NCI-H774 (cell line): ENCODE measurements at regions not wholly inside any gene's neighbourhood (a gene's known extent, or its start where the extent isn't known, plus 50 kb on each side); places are given as distances from the start of the nearest gene placed in this dataset.

Source experiments
- DNase-seq: peaks from one replicate; lab custom pipeline; 2025; lab: John Stamatoyannopoulos, UW

GRCh38 chr7:112594397-112594796 lies 113.6 kb downstream of the LSMEM1 start:
- DNase-seq, result no peak

DNA sequence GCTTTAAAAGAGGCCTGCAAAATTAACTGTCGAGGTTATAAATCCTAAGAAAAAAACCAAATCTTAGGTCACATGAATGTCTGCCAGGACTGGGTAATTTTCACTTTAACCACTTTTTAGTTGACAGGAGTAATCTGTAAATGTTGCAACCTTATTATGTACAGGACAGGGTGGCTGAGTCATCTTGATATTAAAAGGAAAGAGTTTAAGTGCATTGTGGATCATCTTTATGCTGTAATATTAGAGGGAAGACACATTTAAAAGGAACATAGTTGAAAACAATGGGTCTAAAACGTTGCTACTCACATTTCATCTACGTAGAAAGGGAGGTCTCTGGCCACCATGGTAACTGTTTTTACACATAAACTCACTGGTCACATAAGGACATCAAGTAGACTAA lies 115.5 kb downstream of the LSMEM1 start:
- no peak for DNase-seq

DNA sequence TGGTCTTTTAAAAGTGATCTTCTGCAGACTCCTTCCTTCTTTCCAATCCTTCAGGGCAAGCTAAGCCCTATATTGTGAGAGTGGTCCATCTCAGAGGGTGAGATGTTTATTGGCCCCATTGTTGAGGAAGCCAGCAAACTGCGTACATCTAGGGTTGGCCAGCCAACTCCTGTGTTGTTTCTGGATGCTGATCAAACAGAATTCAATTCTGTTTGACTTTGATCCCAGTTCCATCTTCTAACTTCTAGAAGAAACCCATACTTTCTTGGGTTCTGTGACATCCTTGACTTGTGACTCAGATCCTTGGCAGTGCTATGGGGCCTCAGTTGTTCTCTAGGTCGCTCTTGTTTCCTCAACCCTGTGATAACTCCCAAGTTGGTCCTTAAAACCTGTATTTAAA lies 116.2 kb downstream of the LSMEM1 start:
- DNase-seq, result no peak

- DNase-seq, result no peak
These were observed 122.9 kb downstream of the LSMEM1 start for GRCh38 chr7:112603673-112604072.

DNA sequence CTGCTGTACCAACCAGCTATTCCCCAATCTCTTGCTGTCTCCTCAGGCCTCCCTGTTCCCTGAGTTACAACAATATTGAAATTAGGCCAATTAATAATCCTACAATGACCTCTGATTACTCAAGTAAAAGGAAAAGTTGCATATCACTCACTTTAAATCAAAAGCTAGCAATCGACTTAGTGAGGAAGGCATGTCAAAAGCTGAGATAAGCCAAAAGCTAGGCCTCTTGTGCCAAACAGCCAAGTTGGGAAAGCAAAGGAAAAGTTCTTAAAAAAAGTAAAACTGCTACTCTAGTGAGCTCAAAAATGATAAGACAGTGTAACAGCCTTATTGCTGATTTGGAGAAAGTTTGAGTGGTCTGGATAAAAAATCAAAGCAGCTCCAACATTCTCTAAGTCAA lies 129.8 kb downstream of the LSMEM1 start:
- no peak for DNase-seq

DNA sequence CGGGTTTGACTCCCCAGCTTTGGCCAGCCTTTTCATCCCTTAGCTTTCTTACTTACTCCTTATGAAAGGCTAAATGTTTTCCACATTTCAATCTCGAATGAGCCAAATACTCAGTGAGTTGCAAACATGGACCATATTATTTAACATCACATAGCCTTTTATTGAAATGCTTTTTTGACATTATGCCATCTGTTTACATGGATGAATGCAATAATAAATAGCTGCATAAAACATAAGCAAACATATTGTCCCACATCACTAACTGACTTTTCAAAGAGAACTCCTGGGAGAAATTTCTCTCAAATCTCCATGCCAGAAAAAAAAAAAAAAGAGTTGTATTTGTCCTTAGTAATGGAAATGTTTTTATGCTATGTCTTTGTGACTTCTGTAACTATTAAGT lies 134.9 kb downstream of the LSMEM1 start:
- no peak for DNase-seq

GRCh38 chr7:112616295-112616694 lies 135.5 kb downstream of the LSMEM1 start:
- no peak for DNase-seq

DNA sequence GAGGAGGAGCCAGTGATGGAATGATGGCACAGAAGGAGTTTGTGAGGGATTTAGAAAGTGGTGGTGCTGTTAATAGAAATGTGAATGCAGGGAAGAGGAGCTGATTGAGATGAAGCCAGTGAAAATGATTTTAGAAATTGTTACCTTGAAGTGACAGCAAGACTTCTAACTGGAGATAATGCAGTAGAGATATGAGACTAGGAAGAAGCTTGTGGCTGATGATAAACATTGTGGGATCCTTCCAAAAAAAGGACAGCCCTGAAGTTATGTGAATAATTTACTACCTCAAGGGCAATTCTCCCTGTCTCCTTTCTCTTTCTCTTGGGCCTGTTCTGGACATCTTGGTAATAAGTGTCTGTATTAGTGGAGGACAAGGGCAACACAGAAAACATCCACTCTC lies 138.6 kb downstream of the LSMEM1 start:
- DNase-seq, result no peak

- DNase-seq, result no peak
These were observed 141.4 kb downstream of the LSMEM1 start for GRCh38 chr7:112622159-112622715.

DNA sequence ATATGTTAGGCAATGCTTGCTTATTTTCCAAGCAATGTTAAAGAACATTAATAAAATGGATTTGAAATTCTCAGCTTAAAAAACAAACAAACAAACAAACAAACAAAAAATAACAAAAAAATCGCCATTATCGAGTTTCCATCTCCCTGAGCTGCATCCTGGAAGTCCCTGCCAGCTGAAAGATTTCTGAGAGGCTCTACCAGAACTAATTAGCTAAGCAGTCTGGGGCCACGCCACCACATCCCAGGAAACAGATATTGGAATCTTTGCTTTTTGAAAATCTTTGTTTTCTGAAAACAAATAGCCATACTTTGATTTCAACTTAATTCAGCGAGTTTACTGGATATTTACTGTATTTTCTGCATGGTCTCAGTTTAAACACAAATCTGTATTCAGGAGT lies 143.6 kb downstream of the LSMEM1 start:
- DNase-seq, result no peak

- DNase-seq, result no peak
These were observed 149.8 kb downstream of the LSMEM1 start for GRCh38 chr7:112630565-112630964.

DNA sequence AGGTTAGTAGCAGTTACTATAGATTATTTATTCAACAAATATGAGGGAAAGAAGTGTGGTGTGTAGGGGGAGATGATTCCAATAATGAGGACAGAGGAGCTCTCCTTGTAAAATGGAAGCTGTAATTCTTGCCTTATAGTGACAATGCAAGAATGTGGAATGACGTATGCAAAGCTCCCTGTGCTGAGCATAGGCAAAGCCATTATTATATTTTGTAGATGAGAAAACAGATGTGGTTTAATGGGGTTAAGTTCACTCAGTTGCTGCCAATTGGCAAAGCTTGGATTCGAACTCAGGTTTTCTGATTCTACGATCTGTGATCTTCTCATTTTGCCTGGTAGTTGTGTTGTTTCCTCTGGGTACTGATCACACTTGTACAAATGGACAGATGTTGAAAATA lies 153.3 kb downstream of the LSMEM1 start:
- no peak for DNase-seq

GRCh38 chr7:112635742-112636141 lies 154.5 kb downstream of the TMEM168 start:
- DNase-seq, result no peak

DNA sequence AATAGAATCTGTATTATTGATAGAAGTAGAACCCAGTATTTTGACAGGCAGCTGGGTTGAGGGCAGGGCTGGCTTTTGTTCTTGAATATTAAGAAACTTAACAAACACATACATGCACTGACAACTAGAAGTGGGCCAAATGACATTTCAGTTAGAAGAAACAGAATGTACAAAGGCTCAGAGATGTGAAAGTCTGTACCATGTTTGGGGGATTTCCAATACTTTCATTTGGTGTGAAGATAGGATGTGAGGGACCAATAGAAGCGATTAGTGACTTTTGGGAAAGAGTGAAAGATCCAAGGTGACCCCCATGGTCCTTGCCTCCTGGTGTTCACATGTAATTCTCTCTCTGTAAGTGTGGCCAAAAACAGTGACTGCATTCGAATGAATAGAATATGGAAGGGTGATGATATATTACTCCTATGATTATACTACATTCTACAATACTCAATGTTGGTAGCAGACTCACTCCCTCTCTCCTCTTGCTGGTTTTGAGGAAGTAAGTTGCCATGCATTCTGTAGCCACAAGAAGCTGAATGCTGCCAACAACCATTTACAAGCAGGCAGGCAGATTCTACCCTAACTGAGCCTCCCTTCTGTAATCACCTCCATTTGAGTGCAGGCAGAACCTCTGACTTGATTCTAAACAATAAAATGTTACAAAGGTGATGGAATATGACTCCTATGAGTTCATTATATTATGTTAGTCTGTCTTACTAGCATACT lies 151.4 kb downstream of the TMEM168 start:
- no peak for DNase-seq

GRCh38 chr7:112640685-112641084 lies 149.5 kb downstream of the TMEM168 start:
- DNase-seq, result no peak

DNA sequence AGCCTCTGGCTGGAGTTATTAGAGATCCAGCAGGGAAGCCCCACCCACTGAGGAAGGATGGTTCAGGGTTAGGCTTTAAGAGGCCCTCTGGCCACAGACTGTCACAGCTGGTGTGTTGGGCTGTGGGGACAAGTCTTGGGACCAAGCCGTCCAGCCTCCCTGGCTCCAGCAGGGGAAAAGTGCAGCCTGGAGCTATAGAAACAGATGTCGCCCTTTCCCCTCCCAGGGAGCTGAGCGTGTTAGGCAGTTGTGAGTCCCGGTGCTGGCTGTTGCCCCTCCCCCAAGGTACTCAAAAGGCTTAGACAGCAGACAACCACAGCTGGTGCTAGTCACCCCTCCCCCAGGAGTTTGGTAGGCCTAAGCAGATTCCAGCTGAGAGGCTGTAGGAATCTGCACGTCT lies 143.4 kb downstream of the TMEM168 start:
- no peak for DNase-seq

DNA sequence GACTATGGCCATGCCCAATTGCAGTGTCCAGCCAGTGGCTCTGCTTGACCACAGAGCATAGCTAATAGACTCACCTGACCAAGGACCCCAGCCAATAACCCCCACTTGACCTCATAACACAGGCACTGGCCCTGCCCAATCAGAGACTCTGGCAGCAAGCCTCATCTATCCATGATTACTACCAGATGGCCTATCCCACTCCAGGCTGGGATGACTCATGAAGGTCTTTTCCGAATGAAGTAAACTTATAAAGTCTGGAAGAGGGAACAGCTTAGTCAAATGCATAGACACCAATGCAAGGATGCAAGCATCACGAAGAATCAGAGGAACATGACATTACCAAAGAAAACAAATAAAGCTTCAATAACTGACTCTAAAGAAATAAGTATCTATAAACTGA lies 141.4 kb downstream of the TMEM168 start:
- DNase-seq, result no peak

DNA sequence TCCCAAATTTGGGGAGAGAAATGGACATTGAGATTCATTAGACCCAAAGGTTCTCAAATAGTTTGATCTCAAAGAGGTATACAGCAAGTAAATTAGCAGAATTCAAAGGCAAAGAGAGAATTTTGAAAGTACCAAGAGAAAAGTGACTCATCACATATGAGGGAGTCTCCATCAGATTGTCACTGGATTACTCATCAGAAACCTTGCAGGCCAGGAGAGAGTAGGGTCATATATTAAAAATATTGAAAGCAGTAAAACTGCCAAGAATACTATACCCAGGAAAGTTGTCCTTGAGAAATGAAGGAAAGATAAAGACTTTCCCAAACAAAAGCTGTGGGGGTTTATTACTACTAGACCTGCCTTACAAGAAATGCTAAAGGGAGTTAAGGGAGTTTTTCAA lies 140.6 kb downstream of the TMEM168 start:
- no peak for DNase-seq

GRCh38 chr7:112654322-112655216 lies 135.6 kb downstream of the TMEM168 start:
- no peak for DNase-seq

- no peak for DNase-seq
These were observed 124.5 kb downstream of the TMEM168 start for GRCh38 chr7:112665709-112666108.

- no peak for DNase-seq
These were observed 121.6 kb downstream of the TMEM168 start for GRCh38 chr7:112668561-112668960.

- DNase-seq, result no peak
These were observed 120.9 kb downstream of the TMEM168 start for GRCh38 chr7:112669306-112669705.

GRCh38 chr7:112670193-112670592 lies 120.0 kb downstream of the TMEM168 start:
- DNase-seq, result no peak
